ENCODE measurements at regions not wholly inside any gene's neighbourhood (a gene's known extent, or its start where the extent isn't known, plus 50 kb on each side); places are given as distances from the start of the nearest gene placed in this dataset.
"Not testable (repeated sequence)": the region's sequence is repeated elsewhere in the genome, so short reads cannot be mapped to it uniquely, and the experiment has no call there.

GRCh38 chr18:1503847-1504246, 599.2 kb downstream of the ADCYAP1 start:
- DNase-seq = no peak

- DNase-seq = no peak
Observed at GRCh38 chr18:1505856-1506255, 601.2 kb downstream of the ADCYAP1 start.

GRCh38 chr18:1510542-1511179, 606.0 kb downstream of the ADCYAP1 start:
- DNase-seq = no peak

DNA sequence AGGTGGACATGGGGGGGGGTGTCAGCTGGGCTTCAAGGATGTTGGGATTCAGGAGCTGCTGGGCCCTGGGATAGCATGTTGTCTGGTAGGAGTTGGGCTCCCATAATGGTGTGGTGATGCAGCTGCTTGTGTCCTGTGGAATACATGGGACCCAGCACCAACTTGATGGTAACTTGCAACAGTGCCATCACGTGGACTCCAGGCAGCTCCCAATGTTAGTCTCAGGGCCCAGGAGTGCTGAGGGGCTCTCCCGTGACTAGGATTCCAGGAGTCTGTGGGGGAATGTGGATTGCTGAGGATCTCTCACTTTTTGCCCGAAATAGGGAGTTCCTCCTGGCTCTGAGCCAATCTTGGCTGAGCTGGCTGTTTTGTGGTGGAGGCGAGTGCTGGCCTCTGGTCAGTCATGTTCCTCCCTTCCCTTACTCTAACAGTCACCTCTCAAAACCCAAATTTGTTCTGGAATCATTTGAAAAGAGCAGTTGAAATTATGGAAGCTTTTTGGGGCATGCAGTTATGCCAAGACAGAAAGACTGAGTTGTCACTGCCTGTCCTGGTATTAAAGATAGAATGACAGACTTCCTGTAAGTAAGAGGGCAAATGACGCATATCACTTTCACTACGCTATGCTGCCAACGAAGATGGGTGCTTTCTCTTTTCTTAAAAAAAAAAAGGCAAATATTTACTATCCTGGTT, 607.1 kb downstream of the ADCYAP1 start:
- no peak for DNase-seq

GRCh38 chr18:1513519-1513918, 608.8 kb downstream of the ADCYAP1 start:
- DNase-seq = no peak

- not testable (repeated sequence) for DNase-seq
Observed at GRCh38 chr18:1521588-1522248, 617.0 kb downstream of the ADCYAP1 start.

- DNase-seq = no peak
Observed at GRCh38 chr18:1522249-1522615, 617.6 kb downstream of the ADCYAP1 start.

DNA sequence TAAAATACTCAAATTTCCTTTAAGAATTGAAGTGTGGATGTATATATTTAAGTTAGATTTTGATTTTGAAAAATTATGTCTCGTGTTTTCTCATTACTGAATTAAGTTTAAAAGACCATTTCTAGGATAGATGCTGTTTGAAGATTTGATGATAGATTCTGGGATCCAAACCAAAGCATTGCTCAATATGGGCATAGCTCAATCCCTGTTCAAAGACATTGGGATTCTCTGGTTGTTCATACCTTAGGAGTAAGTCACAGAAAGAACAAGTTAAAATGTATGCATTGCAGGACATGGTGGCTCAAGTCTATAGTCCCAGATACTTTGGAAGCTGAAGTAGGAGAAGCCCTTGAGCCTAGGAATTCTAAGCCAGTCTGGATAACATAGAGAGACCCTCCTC, 622.3 kb downstream of the ADCYAP1 start:
- DNase-seq = no peak

- no peak for DNase-seq
Observed at GRCh38 chr18:1527805-1528204, 623.1 kb downstream of the ADCYAP1 start.

- DNase-seq = no peak
Observed at GRCh38 chr18:1528447-1528846, 623.8 kb downstream of the ADCYAP1 start.

DNA sequence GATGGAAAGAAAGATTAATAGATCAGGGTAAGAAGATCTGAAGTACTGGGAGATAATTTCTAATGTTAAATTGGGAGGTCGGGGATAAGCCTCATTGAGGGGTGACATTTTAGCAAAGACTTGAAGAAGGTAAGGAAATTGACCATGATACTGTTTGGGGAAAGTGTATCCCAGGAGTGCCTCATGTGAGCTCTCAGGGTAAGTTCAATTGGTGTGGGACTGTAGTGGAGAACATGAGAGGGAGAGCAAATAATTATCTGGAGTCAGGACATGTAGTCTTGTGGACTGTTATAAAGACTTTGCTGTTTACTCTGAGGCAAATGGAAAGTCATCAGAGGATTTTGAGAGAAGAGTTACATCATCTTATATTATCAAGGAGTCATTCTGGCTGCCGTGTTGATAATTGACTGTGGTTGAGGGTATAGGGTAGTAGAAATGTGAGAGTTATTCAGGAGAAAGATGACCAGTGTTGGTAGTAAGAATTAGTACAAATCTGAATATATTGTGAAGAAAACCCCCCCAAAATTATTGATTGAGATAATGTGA, 624.4 kb downstream of the ADCYAP1 start:
- DNase-seq = no peak

DNA sequence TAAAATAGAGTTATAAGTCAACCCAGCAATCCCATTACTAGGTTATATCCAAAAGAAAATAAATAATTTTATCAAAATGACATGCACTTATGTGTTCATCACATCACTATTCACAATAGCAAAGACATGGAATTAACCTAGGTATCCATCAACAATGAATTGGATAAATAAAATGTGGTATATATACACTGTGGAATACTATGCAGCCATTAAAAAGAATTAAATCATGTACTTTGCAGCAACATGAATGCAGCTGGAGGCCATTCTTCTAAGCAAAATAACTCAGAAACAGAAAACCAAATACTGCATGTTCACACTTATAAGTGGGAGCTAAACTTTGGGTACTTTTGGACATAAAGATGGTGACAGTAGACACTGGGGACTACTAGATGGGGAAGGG, 626.0 kb downstream of the ADCYAP1 start:
- DNase-seq = no peak

GRCh38 chr18:1539276-1539675, 634.6 kb downstream of the ADCYAP1 start:
- DNase-seq = no peak

DNA sequence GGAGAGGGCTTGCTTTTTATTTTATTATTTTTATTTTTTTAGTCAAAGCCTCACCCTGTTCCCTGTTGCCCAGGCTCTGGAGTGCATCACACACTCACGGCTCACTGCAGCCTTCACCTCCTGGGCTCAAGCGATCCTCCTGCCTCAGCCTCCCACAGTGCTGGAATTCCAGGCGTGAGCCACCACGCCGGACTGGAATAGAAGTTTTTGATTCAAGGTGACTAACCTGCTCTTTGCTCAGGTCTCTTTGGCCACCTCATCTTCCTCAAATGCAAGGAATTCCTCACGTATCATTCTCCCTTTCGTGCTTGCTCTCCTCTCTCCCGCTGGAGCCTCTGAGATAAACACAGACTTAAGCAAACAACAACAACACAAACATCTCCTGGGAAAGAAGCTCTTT, 636.8 kb downstream of the ADCYAP1 start:
- no peak for DNase-seq

GRCh38 chr18:1542230-1542774, 637.6 kb downstream of the ADCYAP1 start:
- no peak for DNase-seq

- no peak for DNase-seq
Observed at GRCh38 chr18:1544016-1544415, 639.3 kb downstream of the ADCYAP1 start.

DNA sequence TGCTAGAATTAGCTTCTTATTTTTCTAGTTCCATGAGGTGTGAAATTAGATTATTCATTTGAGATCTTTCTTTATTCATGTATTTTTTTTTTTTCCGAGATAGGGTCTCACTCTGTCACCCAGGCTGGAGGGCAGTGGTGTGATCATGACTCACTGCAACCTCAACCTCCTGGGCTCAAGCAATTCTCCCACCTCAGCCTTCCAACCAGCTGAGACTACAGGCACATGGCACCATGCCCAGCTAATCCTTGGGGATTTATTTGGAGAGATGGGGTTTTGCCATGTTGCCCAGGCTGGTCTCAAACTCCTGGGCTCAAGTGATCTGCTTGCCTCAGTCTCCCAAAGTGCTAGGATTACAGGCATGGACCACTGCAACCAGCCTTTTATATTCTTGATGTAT, 653.0 kb downstream of the ADCYAP1 start:
- DNase-seq = not testable (repeated sequence)

DNA sequence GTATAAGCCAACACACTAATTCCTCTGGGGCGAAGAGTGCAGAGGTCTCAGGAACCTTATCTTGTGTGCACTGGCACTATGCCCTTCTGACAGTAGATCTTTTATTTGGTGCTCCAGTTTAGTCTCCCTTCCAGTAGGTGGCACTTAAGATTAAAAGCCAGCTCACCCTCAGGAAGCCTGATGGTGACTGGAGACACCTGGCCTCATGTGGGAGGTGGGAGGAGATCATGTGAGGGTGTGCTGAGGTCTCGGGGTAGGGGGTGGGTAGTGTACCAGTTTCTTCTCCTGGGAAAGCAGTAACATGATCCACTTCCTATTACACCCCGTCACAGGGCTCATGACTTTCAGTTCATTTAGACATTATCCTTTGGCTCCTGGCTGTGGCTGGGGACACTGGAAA, 654.9 kb downstream of the ADCYAP1 start:
- no peak for DNase-seq

GRCh38 chr18:1564793-1565192, 660.1 kb downstream of the ADCYAP1 start:
- no peak for DNase-seq

DNA sequence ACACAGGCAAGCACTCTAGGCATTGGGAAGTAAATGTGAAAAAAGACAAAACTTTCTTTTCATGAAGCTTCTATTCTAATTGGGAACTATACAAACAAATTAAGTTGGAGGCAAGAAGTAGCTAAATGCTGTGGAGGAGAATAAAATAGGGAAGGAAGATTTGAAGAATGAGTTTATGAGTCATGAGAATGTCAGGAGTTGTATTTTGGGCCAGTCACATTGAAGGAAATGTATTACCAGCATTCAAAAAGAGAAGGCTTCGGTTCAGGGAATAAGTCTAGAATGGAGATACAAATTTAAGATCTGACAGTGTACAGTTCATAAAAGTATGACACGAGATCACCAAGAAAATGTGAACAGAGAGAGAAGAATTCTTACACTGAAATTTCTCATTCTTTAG, 666.5 kb downstream of the ADCYAP1 start:
- no peak for DNase-seq

DNA sequence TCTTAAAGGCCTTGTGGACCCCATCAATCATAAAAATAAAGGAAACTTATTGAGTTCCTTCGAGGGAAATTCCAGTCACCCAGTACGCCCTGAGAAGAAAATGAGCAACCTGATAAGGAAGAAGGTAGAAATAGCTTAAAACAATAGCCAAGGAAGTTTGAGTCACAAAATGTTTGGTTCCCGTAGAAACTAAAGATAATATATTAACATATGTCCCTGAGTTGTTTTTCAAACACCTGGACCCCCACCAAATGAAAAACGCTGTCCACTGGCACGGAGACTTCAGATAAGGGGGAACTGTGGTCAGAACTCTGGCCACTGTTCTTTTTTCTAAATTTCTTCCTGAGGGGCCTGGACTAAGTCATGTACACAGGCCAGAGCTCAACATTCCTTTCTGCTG, 669.1 kb downstream of the ADCYAP1 start:
- DNase-seq = no peak

DNA sequence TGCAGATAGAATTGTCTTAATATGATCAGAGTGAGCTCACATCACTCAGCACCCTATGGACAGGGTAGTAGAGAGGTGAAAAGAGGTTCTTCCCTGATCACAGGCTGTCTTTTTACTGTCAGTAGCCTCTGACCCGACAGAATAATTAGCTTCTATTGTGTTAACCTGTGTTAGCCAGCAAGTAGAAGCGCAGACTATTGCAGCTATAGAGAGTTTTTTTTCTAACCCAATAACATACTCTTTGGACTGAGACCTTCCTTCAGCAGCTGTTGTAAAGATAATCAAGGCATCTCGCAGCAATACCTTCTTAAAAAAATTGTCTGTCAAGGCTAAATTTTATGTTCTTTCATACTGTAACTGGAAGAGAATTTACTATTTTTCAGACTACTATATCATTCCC, 670.4 kb downstream of the ADCYAP1 start:
- no peak for DNase-seq

GRCh38 chr18:1578505-1578904, 673.8 kb downstream of the ADCYAP1 start:
- no peak for DNase-seq

DNA sequence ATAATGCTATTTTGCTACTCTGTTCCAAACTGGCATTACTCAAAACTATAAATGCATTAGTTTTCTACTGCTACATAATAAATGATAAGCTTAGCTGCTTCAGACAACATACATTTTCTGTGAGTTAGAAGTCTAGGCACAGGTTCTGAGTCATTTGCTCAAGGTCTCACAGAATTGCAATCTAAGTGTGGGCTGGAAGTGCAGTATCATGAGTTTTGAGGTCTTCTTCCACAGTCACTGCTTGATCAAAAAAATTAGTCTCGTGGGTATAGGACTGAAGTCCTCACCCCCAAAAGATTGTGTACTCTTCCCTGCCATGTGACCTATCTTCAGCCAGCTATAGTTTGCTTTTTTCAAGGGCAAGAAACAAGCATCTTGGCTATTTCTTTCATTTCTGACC, 676.9 kb downstream of the ADCYAP1 start:
- no peak for DNase-seq

Measured in activated CD4-positive, alpha-beta T cell treated with anti-CD3 and anti-CD28 coated beads for 4 hours (primary cell).